HPDE6-E6E7 (cell line): ENCODE measurements at regions not wholly inside any gene's neighbourhood (a gene's known extent, or its start where the extent isn't known, plus 50 kb on each side); places are given as distances from the start of the nearest gene placed in this dataset.
"Not testable (repeated sequence)": the region's sequence is repeated elsewhere in the genome, so short reads cannot be mapped to it uniquely, and the experiment has no call there.

Experiments
- DNase-seq: peaks from one replicate; pipeline ENCODE4 v3.0.0; 2011; ENCODE audit warnings: missing footprints; ENCODE audit errors: extremely low spot score

DNA sequence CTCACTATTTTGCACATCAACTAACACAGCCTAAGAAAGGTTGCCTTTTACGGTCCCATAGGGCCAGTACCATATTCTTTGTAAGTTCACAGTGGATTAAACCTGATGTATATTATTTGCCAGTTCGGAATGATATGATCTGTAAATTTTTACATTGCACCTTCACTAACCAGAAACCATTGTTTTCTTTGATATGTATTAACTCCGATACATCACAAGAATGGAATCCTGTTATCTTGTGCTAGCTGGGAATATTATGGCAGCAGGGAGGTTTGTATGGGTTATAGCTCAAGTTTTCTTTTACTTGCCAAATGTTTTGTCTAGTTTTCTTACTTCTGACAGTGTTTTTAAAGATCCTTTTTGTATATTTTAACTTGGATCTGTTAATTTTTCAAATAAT is 51.4 kb upstream of the S1PR1 start:
- no peak for DNase-seq

DNA sequence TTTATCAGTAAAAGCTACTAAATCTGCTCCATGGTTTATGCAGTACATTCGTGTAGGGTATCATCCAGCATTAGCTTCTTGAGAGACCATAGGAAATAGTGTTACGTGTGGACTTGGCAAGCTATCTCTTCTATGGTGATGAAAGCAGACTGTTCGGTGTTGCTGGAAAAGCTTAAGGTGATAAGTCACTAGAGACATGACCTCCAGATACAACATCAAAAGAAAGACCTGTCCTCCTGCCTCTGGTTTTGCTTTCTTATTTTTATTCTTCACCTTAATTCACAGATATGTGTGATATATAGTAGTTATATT is 53.5 kb upstream of the S1PR1 start:
- DNase-seq: no peak

DNA sequence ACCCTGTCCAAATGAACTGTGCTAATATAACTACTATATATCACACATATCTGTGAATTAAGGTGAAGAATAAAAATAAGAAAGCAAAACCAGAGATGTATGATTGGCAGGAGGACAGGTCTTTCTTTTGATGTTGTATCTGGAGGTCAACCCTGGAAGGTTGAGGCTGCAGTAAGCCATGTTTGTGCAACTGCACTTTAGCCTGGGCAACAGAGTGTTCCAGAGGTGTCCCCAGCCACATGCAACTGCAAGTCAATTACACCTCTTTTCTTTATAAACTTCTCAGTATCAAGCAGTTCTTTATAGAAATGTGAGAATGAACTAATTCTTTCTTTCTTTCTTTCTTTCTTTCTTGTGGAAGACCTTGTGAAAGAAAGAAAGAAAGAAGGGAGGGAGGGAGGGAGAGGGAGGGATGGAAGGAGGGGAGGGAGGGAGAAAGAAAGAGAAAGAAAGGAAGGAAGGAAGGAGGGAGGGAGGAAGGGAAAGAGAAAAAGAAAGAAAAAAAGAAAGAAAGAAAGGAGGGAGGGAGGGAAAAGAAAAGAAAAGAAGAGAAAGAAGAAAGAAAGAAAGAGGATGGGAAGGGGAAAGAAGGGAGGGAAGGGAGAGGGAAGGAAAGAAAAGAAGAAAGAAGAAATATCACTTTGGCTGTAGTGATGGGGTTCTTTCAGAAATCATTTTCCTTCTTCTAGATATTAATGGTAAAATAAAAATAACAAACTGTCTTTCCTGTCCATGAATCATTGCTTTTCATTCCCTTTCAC is 54.0 kb upstream of the S1PR1 start:
- no peak for DNase-seq

DNA sequence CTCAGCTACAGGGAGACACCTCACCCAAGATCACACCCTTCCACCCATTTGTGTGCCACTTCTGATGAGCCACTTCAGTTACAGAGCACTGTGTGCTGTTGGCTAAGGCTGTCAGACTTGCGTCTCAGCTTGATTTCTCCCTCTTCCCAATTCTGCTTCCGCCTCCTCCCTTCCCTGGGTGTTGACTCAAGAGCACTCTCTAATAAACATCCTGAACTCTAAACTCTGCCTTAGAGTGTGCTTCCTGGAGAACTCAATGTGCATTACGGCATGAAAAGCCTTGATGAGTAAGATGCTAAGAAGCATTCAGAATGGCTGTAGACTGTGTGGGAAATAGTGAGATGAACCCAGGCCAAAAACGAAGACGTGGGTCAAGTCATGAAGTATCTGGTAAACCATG is 54.9 kb upstream of the S1PR1 start:
- no peak for DNase-seq

DNA sequence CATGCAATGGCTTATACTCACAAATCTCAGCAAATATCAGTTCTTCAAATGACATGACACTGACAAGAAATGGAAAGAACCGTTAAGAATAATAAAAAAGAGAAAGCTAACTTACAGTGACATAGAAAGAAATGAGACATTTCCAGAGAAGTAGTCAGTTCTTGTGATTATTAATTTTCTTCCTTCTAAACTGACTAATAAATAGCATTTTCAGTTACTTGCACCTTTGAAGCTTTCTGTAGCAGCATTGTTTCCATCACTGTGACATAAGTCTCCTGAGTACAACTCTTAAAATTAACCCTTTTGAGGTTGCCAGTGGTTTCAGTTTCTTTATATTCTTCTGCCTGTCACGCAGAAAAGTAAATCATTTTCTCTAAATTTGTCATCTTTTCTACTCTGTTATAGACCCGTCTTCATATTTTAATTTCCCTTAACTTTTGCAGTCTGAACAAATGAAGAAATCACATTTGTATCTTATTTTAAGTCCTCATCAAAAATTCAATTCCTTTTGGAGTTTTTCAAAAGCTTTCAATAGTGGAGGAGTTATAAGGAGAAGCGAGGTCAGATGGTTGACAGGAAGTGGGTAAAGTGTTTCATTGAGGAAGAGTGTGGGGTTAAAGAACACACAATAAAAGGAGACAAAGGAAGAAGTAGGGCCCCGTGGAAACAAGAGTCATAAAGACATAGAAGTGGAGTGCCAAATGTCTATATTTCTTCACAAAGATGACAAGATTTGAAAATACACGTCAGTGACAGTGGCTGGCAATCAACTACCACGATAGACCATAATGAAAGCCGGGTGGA is 57.9 kb upstream of the S1PR1 start:
- DNase-seq: no peak

DNA sequence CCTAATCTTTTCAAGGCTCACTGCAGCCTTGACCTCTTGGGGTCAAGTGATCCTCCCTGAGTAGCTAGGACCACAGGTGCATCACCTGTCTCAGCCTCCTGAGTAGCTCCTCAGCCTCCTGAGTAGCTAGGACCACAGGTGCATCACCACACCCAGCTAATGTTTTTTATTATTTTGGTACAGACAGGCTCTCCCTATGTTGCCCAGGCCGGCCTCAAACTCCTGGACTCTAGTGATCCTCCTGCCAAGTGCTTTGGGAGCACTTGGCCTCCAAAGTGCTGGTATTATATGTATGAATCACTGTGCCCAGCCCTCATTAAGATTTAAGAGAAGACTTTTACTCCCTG is 58.5 kb upstream of the S1PR1 start:
- DNase-seq: no peak

DNA sequence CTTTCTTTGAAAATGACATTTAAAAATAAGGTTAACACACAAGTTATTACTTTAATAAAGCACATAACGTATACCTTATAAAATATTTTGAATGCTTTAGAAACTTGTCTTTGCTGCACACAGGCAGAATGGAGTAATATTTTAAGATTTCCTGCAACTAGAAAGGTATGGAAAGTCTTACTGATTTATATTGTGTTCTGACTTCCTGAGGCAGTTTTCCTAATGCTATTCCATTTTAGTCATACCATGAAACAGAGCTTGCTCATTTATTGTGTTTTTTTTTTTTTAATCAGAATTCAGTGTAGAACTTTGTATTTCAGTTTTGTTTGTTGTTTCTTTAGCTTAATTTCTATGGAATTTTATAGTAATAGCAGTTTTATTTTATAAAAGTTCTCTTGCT is 60.9 kb upstream of the S1PR1 start:
- no peak for DNase-seq

DNA sequence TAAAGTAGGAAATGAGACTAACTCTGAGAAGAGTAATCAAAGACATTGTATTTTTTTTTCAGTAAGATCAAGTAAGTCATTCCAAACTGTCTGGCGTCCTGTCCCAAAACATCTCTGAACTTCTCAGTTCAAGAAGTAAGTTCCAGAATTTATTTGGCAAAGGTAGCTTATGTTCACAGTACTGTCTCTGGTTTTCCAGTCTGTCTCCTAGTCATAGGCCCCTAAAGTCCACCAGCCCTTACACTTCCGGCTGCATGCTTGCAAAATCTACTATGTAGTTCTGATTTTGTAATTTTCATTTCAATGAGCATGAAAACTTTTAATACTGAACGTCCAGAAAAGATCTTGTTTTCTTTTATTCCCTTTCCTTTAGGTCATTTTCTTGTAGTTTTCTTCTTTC is 61.4 kb upstream of the S1PR1 start:
- no peak for DNase-seq

DNA sequence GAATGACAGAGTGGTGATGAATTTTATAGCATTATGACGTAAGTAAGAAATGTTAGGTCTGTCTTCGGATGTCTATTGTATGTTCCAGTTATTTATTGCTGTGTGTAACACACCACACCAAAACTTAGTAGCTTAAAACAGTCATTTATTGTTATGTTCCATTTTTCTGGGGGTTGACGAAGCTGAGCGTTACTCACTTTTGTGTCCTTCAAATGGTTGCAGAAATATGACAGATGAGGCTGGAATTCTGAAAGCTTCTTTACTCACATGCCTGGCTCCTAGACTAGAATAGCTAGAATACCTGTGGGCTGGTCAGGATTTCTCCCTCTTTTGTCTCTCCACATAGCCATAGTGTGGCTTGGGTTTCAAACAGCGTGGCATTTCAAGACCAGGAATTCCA is 62.1 kb upstream of the S1PR1 start:
- peak; percentile 52 for DNase-seq

DNA sequence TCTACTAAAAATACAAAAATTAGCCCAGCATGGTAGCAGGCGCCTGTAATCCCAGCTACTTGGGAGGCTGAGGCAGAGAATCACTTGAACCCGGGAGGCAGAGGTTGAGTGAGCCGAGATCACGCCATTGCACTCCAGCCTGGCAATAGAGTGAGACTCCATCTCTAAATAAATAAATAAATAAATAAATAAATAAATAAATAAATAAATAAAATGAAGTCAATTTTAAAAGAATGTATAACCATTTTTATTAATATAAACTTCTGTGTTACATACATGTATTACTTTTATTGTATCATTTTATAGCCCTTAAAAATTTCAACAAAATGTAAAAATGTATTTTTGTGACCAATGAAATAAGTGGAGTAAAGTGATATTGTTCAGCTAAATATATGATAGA is 62.5 kb upstream of the S1PR1 start:
- DNase-seq: not testable (repeated sequence)

DNA sequence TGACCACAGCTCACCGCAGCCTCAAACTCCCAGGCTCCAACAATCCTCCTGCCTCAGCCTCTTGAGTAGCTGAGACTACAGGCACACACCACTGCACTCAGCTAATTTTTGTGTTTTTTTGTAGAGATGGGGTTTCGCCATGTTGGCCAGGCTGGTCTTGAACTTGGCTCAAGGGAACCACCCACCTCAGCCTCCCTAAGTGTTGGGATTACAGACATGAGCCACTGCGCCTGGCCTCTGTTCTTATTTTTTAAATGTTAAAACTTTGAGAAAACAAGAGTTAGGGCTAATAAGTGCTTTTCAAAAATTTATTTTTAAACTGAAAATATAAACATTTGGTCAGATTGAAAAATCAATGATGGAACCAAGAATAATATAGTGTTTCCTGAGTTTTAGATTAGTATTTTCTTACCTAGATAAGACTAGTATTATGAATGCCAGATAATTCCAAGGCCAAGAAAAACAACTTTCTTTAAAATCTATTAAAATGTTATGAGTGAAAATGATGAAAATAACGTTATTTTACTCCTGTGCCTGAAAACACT is 66.2 kb upstream of the S1PR1 start:
- DNase-seq: no peak

DNA sequence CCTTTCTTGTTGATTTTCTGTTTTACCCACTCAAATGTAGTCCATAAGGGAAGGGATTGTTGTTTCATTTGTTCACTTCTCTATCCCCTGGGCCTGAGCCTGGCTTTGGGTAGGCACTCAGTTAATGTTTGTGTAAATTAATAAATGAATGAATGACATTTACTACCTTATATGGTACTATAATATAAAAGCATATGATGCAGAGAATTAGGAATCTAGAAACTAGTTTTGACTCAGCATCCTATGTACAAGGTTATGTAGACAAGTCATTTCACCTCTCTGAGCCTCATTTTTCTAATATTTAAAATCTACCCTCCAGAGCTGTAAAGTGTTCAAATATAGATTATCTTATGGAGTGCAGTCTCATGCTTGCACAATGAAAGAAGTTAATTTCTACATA is 68.9 kb upstream of the S1PR1 start:
- no peak for DNase-seq

DNA sequence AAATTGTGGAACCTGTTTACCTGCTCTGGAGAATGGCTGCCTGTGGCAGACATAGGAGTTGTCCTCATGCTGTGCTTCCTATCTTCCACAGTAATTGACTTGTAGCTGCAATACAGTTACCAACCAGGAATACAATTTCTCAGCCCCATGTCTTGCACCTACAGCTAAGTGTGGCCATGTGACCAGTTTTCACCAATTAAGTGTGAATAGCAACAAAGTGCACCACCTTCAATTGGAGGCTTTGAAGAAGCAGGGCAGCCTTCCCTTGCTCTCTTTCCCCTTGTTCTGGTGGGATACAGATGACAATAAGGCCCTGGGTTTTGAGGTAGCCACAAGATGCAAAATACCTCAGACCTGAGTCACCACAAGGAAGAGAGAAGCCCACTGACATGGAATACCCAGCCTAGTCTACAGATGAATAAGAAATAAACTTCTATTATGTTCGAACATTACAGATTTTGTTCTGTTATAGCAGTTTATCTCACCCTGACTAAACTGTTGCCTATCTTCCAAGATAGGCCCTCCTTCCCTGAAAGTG is 70.2 kb upstream of the S1PR1 start:
- DNase-seq: no peak

DNA sequence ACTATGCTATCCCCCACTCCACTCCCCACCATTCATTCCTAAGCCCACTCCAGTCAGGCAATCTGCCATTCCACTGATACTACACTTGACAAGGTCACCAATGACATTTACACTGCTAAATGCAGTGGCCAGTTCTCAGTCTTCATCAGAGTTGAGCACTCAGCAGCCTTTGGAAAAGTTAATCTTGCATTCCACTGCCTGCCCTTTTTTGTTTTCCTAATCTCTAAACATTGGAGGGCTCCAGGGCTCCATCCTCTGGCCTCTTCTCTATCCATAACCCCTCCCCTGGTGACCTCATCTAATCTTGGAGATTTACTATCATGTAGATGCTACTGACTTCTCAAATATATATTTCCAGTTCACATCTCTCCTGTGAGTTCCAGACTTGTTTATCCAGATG is 70.9 kb upstream of the S1PR1 start:
- no peak for DNase-seq

DNA sequence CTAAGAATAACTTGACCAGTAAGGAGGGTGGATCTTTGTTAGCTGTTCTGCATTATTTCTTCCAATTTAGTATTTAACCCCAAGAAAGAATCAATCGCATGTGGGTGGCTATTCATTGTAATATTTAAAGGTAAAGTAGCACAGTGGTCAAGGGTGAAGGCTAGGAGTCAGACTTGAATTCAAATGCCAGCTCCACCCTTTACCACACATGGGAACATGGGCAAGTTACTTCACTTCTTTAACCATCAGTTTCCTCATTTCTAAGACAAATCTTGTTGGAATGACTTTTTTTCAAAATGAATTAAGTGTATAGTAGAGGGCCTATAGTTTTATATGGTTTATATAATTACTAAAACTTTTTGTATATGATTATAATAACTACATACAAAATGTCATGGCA is 71.3 kb upstream of the S1PR1 start:
- no peak for DNase-seq

DNA sequence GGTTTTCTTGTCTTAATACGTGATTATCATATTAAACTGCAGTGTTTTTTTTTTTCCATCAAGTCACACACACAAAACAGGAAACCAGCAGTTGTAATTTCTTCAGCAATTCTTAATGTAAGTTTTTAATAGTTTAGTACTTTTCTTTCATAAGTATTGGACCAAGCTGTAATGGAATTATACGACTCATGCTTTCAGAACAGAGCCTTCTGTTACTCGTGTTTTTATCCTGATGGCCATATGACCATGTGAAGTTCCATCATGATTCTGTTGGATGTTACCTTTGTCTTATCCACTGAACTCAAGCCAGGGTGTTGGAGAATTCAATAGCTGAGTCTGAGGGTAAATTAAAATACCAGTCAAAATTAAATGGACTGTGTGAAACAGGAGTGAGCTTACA is 72.0 kb upstream of the S1PR1 start:
- DNase-seq: no peak

DNA sequence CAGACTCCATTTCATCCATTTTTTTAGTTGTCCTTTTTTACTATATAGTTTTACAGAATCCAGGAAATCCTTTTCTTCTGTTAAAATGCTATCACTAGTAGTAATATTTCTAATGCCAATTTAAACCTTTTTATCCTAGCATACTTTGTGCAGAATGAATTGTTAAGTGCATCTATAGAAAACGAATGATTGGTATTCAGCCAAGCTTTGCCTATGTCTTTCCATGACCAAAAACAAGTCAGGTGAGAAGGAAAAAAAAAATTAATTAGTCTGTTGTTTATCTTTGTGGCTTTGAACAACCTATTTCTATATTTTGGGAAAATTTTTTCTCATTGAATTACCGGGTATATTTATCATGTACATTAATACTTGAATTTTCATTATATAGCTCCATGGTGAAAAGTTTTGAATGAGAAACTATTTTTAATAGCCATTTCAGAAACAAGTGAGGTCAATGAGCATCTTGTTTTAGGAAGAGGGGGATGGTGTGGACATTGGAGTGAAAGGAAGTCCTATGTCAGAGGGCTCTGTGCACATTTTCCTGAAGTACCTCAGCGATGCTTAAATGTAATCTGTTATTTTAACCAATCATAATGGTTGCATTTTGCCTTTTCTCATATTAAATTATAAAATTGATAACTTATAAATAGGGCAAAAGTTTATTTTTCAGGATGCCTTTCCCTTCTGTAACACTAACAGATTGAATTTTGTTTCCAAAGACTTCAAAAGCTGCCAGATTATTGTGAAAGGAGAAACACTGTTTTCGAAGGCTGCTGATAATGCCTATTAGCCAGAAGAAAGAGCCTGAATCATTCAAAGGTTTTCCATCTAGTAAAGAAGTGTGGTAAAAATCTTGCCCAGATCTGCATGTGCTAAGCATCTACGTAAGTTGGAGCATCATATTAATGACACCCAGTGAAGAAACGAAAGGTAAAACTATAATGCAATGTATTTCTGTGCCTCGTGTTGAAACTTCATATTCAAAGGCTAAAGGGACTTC is 73.8 kb upstream of the S1PR1 start:
- no peak for DNase-seq

DNA sequence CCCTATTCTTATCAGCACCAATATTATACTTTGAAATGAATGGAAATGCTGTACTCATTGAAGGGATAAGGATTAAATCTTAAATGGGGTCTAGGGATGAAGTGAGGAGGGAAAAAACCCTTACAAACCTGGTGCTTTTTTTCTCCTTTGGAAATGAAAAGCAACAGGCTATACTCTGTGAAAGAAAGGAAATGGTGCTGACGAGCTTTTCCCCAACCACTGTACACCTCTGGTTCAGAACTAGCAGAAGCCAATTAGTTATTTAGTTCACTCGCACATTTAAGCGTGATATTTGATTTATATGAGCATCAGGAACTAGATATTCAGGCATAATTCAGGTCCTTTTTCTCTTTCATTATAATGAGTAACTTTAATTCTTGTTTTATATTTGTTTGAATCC is 74.5 kb upstream of the S1PR1 start:
- DNase-seq: no peak

DNA sequence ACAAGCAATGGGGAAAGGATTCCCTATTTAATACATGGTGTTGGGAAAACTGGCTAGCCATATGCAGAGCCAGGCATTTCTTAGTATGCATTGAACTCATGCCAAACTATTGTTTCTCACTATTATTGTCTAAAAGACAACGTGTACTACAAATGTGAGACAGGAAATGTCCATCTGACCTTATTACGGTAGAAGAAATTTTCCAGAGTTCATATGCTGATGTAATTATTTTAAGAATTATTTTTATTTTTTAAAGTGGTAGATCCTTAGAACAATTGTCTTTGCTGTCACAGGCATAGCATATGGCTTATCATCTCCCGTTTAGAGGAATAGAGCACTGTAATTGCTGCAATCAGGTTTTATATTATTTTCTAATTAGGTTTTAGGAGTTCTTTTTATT is 75.2 kb upstream of the S1PR1 start:
- no peak for DNase-seq

DNA sequence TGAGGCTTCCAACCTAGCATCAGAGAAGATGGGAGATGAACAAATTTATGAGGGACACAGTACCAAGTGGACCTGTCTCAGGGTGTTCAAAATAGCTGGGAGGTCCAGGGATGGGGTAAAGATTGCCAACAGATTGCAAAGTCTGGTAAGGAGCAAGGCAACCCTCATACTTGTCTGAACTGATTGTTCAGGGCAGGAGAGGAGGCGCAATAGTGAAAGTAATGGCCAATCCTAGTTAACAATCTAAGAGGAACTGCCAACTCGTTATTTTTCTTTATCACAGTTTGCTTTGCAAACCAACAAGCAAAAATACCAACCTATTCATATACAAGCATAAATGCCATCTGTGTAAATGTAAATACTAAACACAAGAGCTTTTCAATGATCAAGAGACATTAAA is 78.4 kb upstream of the S1PR1 start:
- DNase-seq: no peak

DNA sequence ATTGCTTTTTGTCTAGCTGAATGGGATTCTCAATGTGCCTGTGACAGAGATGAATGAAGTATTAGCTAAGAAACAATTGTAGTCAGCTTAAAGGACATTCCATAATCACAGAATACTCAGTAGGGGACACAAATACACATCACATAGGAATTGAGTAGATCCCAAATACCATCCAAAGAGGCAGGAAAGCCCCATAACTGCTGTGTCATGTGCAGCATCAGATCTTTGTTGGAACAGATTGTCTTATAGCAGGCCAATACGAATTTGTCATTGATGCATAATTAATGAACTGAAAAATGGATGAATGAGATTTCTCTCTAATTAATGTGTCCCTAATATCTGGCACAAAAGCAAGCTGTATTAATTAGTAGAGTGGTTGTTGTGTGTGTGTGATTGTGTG is 82.3 kb upstream of the S1PR1 start:
- DNase-seq: no peak

DNA sequence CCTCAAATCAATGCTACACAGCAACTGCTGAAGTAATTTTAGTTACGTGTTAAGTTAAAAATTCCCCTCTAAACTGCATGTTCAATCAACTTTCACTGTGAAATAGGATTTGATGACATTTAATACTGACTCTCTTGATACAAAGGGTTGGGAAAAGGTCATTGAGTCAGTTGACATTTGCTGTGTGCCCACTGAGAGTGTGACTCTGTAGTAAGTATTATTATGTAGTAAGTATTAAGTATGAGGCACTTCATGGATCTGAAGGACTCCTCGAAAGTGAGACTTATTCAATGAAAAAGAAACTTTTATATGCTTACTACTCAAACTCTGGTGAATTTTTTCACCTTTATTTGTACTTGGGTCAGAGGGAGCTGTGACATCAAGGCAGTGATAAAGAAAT is 83.1 kb upstream of the S1PR1 start:
- no peak for DNase-seq
